A549 (cell line): ENCODE measurements at regions not wholly inside any gene's neighbourhood (a gene's known extent, or its start where the extent isn't known, plus 50 kb on each side); places are given as distances from the start of the nearest gene placed in this dataset.

Source experiments
- CHD2 ChIP-seq: fragments of 150-350 bp; IDR thresholded peaks from 2 replicates; pipeline ENCODE4 v1.6.1; 2014; ENCODE audit warnings: low read length; ENCODE audit not compliant: partially characterized antibody
- JUNB ChIP-seq: fragments of >200 bp; sonication (Bioruptor Twin); formaldehyde crosslinking; IDR thresholded peaks from 2 replicates; pipeline ENCODE4 v1.6.1; 2016
- MAFK ChIP-seq: fragments of 450-650 bp; IDR thresholded peaks from 2 replicates; pipeline ENCODE4 v1.6.1; 2014; ENCODE audit not compliant: partially characterized antibody
- RARB ChIP-seq: fragments of 250-450 bp; sonication (Bioruptor Pico); IDR thresholded peaks from 2 replicates; pipeline ENCODE4 v1.8.0; 2021; ENCODE audit warnings: mild to moderate bottlenecking, moderate library complexity
- TF ChIP-seq, protein P1 (sequence below): IDR thresholded peaks from 2 replicates; pipeline ENCODE4 v1.6.1; 2012
- TF ChIP-seq, protein P2 (sequence below): fragments of 450-650 bp; IDR thresholded peaks from 2 replicates; pipeline ENCODE4 v1.6.1; 2014; ENCODE audit warnings: antibody characterized with exemption

GRCh38 chr18:76275727-76276313 is 219.2 kb downstream of the ZNF516 start:
- TF ChIP-seq RARB (CRISPR knock-in tag) (no peak), MAFK (no peak), CHD2 (no peak), JUNB (no peak)
- TF ChIP-seq, protein P1, sequence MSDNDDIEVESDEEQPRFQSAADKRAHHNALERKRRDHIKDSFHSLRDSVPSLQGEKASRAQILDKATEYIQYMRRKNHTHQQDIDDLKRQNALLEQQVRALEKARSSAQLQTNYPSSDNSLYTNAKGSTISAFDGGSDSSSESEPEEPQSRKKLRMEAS = no peak
- TF ChIP-seq, protein P2, sequence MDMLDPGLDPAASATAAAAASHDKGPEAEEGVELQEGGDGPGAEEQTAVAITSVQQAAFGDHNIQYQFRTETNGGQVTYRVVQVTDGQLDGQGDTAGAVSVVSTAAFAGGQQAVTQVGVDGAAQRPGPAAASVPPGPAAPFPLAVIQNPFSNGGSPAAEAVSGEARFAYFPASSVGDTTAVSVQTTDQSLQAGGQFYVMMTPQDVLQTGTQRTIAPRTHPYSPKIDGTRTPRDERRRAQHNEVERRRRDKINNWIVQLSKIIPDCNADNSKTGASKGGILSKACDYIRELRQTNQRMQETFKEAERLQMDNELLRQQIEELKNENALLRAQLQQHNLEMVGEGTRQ = no peak
